ENCODE measurements at regions not wholly inside any gene's neighbourhood (a gene's known extent, or its start where the extent isn't known, plus 50 kb on each side); places are given as distances from the start of the nearest gene placed in this dataset.

DNA sequence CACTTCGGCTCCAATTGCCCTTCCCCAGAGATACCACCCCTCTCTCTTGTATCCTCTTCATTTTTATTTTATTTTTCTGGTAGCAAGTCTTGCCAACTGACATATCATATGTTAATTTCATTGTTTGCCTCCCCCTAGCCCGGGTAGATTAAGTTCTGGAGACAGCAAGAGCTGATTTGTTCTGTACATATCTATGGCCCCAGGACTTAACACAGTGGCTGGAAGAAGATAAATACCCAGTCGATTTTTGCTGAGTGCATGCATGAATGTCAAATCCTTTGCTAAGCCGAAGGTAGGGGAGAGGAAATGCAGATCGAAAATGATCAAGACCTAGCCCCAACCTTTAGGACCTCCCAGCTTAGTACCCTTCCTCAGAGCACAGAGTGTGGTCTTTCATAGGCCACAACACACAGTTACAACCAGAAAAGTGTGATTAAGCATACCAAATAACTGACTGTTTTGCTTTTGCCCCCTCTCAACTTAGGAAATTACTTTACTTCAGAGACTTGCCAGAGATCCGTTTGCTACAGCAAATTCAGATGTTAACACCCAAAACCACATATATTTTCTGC, 58.7 kb upstream of the KLF3 start:
- TF ChIP-seq FLYWCH1 (CRISPR knock-in tag; IDR thresholded peaks at IDR 0.05) (no peak), RAD21 (CRISPR knock-in tag; IDR thresholded peaks at IDR 0.05) (no peak), SALL2 (CRISPR knock-in tag; IDR thresholded peaks at IDR 0.05) (no peak), GABPA (IDR thresholded peaks at IDR 0.05; ENCODE audit: low read depth, low read length) (no peak), GABPA (CRISPR knock-in tag; IDR thresholded peaks at IDR 0.05; ENCODE audit: low read depth) (no peak), ZNF709 (CRISPR knock-in tag; IDR thresholded peaks at IDR 0.05) (no peak)
- TF ChIP-seq, protein P1, sequence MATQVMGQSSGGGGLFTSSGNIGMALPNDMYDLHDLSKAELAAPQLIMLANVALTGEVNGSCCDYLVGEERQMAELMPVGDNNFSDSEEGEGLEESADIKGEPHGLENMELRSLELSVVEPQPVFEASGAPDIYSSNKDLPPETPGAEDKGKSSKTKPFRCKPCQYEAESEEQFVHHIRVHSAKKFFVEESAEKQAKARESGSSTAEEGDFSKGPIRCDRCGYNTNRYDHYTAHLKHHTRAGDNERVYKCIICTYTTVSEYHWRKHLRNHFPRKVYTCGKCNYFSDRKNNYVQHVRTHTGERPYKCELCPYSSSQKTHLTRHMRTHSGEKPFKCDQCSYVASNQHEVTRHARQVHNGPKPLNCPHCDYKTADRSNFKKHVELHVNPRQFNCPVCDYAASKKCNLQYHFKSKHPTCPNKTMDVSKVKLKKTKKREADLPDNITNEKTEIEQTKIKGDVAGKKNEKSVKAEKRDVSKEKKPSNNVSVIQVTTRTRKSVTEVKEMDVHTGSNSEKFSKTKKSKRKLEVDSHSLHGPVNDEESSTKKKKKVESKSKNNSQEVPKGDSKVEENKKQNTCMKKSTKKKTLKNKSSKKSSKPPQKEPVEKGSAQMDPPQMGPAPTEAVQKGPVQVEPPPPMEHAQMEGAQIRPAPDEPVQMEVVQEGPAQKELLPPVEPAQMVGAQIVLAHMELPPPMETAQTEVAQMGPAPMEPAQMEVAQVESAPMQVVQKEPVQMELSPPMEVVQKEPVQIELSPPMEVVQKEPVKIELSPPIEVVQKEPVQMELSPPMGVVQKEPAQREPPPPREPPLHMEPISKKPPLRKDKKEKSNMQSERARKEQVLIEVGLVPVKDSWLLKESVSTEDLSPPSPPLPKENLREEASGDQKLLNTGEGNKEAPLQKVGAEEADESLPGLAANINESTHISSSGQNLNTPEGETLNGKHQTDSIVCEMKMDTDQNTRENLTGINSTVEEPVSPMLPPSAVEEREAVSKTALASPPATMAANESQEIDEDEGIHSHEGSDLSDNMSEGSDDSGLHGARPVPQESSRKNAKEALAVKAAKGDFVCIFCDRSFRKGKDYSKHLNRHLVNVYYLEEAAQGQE (IDR thresholded peaks at IDR 0.05; ENCODE audit: borderline replicate concordance in 1 of 2, low read depth in 1 of 2, low read length in 2 of 2), result no peak
